Lung microvascular endothelial cell (primary cell): ENCODE measurements at regions not wholly inside any gene's neighbourhood (a gene's known extent, or its start where the extent isn't known, plus 50 kb on each side); places are given as distances from the start of the nearest gene placed in this dataset.
"Not testable (repeated sequence)": the region's sequence is repeated elsewhere in the genome, so short reads cannot be mapped to it uniquely, and the experiment has no call there.

Experiments used
- DNase-seq, 2 donors: peaks; one replicate each; pipeline versions ENCODE4 v3.0.0 to v3.0.0-alpha.2; 2010; ENCODE audit warnings: low read depth in 2 of 2

DNA sequence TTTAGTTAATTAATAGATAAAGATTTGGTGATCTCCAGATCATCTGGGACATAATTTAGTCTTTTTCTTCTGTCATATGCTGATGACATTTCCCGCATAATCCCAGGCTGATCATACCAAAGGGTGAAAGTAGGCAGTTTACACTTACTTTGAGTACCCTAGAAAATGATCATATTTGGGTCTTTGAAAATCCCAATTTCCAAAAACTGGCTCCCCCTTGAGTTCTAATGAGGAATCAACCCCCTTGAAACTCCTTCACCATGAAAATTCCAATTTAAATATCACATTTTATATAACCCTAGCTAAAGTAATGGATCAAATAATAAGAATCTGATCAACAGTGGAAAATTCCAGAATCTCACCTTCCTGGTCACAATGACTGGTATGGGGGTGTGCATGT, 223.4 kb downstream of the NAF1 start:
- DNase-seq: no peak

DNA sequence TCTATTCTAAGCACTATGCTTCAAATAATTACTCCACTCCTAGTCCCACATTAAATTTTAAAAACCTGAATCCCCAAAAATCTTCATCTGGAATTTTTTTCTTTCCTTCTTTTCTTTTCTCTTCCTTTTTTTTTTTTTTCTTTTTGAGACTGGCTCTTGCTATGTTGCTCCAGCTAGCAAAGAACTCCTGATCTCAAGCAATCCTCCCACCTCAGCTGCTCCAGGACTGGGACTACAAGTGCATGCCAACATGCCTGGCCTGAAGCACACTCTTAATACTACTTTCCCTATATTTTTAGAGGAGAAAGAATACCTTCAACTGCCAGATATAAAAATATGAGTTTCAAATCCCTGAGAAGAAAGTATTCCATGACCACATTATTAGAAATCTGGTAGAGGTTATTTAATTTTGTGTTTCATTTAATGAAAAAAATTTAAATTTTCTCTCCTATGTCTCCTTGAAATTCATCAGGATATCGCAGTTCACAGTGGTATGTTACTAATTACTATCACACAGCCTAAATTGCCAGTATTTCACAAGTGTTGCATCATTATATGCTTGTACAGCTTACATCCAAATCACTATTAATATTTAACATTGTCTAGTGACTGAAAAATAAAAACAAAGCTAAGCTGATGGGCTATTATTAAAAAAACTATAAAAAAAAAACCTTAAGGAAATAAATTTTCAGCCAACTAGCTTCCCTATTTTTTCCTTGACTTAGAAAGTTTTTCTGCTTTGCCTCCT, 227.8 kb downstream of the NAF1 start:
- no peak for DNase-seq

DNA sequence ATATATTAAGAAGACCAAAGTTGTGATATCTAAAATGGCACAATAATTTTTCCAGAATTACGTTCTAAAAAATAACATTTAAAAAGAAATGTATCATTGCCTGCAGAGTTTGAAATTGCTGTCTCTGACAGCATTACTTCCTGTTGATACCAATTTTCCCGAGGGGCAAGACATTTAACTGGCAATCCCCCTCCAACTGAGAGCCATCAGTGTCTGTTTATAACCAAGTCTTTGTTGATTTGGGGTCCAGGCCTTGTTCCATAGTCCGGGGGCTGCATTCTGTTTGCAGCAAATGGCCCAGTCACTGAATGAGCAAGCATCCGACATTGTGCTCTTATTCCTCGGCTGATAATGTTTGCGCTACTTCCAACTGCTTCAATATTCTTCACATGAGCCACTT, 231.5 kb downstream of the NAF1 start:
- no peak for DNase-seq

DNA sequence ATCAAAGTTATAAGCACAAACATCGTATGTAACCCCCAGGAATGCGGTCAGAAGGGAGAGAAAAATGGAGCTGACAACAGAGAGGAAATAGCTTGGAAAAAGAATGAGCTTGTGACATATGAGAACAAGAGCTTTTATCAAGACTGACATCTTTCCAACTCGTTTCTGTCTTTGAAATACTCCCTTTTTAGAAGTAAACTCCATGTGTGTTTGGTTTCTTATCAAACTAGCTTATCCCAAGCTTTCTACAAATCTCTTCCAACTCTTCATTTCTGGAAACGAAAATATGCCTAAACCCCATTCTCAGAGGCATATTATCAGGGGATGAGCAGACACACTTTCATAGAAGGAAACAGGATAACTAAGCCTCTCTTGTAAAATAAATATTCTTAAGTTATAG, 235.4 kb downstream of the NAF1 start:
- no peak for DNase-seq

DNA sequence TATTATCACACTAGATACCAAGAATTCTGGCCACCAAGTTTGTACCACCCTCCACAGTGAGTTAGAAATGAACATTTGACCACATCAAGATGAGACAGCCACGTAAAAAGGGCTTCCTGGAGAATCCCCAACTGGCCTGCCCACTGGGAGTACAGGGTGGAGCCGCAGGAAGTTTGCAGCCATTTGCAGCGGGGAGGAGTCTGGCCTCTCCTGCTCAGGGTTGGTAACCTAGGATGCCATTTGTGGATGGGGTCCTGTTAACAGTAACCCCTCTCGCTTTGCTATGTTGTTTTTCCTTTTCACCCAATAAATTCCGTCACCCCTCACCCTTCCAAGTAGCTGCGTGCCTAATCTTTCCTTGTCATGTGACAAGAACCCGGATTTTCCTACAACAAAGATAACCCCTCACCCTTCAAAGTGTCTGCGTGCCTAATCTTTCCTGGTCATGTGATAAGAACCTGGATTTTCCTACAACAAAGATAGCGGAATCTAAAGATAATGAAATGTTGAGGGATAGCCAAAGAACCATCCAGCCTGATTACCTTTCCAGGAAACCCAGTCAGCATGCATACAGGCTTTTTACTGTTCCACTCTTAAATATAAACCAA, 245.4 kb downstream of the NAF1 start:
- no peak for DNase-seq

DNA sequence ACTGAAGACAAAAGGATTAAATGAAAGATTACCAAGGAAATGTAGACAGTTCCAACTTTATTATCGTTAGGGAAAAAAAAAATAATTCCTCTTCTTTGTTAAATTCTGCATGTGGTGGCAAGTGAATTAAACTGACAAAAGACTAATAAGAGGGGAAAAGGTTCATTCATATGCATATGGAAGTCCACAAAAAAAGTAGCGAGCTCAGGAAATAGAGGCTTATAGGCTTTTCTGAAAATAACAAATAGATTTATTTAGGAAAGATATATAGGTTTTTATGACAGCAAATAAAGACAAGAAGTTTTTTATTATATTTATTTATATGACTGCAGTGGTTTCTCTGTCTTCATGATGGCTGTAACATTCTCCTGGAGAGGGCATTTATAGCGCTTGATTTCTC, 246.0 kb downstream of the NAF1 start:
- no peak for DNase-seq

DNA sequence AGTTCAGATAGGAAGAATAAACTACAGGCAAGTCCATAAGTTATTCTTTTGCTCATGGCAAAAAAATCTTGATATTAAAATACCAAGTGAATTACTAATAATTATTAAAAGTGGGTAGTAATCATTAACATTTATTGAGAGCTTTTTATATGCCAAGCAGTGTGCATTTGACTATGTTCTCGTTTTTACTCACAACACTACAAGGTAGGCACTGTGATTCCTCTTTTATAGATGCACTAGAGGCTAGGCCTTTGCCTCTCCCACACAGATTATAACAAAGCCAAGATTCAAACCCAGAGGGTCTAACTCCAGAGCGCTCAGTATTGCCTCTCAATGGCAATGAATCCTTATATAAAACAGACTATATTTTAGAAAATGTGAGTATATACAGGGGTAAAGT, 254.2 kb downstream of the NAF1 start:
- DNase-seq: no peak

DNA sequence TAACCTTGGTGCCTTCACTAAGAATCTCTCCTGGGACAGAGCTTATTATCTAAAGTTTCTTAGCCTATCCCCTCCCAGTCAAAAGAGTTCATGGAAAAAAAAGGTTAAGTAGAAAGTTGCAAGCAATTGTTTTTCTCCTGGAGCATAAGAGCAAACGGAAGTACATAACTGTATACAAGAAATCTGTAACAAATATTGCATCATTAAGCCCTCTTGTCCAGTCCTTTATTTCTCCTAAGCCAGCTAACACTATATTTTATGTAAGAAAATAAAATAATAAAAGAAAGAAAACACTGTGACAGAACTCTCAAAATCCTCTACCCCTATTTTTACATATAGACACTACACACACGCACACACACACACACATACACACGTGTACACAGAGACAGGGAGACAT, 255.3 kb downstream of the NAF1 start:
- DNase-seq: no peak

DNA sequence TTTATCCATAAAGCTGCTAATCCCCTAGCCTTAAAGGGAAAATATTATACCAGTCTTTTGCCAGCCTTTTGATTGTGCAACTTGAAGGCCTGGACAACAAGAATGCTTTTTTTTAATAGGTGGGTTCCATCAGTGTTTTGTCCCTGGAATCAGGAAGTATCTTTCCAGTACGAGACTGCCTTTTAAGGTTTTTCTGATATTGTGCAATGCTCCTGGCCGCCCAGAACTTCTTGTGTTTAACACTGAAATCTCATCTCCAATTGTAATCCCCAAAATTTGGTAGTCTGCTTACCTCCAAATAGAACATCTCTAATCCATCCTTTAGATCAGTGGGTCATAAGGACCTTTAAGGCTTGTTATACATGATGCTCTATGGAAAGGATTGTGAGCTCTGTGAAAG, 256.7 kb downstream of the NAF1 start:
- DNase-seq: no peak

DNA sequence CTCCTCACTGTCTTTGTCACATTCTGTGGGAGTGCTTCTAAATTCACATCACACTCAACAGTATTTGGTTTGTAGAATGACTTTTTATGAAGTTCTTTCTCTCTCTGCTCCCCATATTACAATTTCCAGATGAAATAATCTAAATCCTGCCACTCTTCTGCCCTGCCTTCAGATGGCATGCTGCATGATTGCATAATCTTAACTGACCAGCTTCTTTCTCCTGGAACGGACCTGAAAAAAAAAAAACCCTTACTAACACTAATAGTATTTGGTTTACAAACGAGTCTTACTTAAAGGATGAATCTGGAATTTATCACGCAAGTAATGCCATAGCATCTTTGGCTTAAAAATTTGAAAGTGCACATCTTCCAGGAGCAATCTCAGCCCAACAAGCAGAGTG, 272.3 kb downstream of the NAF1 start:
- no peak for DNase-seq

DNA sequence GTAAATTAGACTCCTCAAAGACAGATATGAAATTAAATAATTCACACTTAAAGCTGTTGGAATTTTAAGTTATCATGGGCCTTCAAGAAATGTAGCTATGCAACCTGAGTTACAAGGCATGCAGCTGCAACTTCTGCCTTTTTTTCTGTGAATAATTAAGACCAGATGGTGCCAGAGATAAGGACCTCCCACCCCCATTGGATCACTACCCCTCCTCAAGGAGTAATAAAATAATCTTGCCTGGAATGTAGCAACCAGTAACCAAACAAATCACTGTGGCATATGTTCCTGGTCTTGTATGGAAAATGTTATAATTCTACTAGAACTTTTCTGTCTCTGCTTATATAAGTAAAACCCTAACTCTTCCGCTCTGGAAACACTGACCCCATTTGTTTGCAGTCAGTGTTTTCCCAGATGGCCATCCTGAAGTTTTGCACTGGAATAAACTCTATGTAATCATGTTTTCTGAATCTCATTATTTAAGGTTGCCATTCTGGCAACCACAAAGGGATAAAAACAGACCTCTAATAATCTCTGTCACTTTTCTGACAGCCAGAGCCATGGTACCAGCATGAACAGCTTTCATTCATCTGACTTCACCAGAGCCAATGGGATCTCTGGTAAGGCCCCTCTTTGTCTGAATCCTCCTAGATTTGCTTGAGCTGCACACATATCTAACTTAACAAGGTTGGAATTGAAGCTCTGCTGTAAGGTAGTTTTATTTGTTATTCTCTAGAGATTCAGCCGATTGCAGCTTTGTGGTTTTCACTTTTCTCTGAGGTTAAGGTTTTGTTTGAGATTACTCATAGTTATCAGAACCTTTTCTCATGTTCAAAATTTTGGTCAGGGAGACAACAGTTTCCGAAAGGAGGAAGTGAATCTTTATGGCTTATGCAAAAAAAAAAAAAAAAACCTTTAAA, 274.6 kb downstream of the NAF1 start:
- DNase-seq: no peak

DNA sequence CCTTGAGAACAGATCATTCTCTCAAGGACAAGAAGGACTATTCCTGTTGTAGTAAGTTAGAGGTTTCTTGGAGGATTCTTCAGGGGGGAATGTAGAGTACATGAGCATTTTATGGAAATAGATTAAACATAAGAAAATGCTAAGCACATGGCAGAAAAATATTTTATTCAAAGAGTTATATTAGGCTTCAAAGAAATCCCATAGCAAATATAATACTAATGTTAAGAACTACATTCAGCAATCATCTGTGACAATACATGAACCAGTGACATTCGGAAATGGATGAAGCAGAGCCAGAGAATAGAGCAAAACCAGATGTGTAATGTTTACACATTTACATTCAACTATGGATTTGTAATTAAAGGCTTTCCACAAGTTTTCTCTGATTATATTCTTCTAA, 288.6 kb downstream of the NAF1 start:
- no peak for DNase-seq

DNA sequence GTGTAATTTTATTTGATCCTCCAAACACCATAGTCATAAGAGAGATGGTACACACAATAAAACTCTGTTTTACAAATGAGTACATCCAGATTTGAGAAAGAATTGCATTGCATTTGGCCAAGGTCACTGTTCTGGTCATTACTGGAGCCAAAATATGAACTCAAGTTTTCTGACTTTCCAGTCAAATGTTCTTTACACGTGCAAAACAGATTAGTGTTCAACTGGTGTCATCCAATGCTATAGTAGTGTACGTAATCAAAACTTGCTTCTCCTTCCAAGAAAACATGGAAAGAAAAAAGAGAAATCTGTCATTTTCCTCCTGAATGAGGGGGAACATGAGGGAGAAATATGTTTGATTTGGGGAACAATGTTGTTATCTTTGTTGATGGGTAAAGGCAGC, 291.9 kb downstream of the NAF1 start:
- DNase-seq: no peak

DNA sequence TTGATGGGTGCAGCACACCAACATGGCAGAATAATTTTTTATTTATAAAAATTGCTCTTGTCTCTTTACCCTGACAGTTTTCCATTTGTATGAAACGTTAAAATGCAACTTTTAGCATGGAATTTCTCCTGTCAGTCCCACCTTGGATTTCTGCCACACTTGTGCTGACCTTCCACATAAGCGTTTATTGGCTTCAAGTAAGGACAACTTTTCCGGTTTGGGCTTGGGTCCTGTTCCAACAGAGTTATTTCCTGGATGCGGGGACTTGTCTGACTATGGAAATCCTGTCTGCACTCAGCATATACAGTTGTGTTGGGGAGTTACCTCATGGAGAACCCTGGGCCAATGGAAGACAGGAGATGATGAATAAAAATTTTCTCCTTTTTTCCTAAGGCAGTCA, 294.7 kb downstream of the NAF1 start:
- DNase-seq: peak in 1 of 2 donors; percentile 91

DNA sequence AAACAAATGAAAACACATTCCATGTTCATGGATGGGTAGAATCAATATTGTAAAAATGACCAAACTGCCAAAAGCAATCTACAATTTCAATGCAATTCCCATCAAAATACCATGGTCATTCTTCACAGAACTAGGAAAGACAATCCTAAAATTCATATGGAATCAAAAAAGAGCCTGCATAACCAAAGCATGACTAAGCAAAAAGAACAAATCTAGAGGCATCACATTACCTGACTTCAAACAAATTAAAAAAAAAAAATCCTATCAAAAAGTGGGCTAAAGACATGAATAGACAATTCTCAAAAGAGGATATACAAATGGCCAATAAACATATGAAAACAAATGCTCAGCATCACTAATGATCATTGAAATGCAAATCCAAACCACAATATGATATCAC, 297.5 kb downstream of the NAF1 start:
- DNase-seq: no peak

DNA sequence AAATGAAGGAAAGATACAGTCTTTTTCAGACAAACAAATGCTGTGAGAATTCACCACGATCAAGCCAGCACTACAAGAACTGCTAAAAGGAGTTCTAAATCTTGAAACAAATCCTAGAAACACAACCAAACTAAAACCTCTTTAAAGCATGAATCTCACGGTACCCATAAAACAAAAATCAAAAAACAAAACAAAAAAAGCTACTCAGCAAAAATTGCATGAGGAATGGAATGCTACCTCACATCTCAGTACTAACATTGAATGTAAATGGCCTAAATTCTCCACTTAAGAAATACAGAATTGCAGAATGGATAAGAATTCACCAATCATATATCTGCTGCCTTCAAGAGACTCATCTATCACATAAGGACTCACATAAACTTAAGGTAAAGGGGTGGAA, 300.1 kb downstream of the NAF1 start:
- no peak for DNase-seq

DNA sequence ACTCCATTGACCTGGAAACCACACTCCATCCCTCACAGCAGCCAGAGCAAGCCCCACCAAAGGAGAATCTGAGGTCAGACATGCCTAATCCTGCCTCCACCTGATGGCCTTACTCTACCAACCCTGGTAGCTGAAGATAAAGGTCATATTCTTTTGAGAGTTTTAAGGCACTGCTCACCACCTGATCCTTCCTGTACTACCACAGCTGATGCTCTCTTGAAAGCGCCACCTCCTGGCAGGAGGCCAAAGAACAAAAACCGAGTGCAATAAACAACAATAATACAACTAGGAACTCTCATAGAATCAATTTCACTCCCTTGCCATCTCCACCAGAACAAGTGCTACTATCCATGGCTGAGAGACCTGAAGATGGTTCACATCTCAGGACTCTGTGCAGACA, 301.6 kb downstream of the NAF1 start:
- no peak for DNase-seq

DNA sequence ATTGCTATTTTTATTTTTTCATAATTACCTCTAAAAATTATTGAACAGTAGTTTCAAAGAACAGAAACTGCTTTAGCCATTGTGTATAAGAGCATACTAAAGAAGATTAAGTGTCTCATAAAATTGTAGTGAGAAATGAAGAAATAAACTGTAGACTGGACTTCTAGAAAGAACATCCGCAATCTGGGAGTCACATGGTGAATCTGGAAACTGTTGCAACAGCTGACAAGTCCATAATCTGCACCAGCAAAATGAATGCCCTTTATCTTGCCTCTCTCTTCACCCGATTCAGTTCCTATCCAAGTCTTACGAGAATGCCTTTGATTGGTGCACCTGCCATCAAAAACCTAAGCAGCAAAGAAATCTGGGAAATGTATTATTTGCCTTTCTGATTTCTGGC, 312.9 kb downstream of the NAF1 start:
- DNase-seq: no peak

DNA sequence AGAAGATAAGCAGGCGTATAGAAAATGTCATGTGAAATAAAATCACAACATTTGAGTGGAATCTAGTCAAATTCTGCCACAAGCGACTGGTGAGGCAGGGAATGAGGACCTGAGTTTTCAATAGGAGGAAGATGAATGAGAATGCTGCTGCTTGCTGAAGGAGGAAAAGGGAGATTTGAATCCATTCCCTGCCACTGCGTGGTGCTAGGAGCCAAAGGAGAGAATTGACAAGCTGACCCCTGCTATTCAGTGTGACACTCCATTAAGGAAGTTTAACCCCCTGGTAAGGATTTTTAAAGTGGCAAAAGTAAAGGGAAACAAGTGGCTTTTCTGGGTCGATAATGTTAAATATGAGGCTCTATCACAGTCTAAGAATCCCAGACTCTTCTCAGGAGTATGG, 314.0 kb downstream of the NAF1 start:
- no peak for DNase-seq

DNA sequence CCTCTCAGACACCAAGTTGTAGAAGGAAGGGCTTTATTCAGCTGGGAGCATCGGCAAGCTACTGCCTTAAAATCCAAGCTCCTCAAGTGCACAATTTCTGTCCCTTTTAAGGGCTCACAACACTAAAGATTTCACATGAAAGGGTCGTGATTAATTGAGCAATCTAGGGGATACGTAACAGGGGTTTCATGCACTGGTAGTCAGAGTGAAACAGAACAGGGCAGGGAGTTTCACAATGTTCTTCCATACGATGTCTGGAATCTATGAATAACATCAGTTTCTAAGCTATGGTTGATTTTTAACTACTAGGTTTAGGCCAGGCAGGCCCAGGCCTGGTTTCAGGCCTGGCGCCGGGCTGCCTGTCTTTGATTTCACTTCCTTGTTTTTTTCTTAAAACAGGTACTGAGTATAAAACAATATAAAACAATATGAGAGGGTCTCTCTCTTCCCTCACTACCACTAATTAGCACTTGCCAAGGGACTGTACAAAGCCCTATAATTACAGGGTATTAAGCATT, 315.4 kb downstream of the NAF1 start:
- not testable (repeated sequence) for DNase-seq

DNA sequence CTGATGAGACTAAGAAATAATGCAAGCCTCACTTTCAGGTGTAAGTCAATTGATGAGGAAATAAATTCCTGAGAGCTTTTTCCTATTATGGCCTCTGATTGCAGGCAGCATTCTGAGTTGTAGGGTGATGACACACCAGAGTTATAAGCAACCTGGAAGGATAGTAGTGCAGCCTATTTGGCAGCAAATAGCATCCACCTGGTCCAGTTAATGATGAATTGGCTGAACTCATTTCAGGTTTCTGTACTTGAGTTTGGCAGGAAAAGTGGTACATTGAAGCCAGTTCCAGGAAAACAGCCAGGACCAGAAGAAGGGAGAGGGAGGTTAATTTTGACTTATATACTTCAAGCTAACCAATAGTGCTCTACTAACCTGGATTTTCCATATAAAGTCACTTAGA, 316.8 kb downstream of the NAF1 start:
- no peak for DNase-seq

DNA sequence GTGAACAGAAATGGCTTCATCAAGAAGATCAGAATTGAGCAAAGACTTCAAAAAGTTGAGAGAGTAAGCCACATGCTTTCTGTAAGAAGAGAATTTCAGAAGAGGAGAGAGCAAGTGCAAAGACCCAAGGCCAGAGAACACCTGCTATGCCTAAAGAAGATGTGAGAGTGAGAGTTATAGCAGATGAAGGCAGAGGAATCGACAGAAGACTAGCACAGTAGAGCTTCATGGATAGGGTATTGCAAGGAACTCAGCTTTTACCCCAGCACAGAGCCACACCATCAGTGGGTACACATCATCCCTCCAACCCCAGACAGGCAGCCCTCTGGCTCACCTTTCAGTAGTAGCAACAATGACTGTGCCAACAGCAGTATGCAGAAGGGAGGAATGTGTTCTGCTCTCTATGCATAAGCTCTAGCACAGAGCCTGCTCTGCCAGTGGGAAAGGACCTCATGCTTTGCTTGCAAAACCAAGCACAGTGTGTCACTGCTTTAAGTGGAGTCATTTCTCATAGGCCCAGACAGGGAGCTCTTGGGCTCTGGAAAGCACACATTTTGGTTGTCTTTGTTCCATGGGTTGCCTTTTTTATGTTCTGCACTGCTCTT, 318.6 kb downstream of the NAF1 start:
- no peak for DNase-seq
